ENCODE measurements at regions not wholly inside any gene's neighbourhood (a gene's known extent, or its start where the extent isn't known, plus 50 kb on each side); places are given as distances from the start of the nearest gene placed in this dataset.
"Not testable (repeated sequence)": the region's sequence is repeated elsewhere in the genome, so short reads cannot be mapped to it uniquely, and the experiment has no call there.

- H3K27ac Mint-ChIP-seq, result no peak overlapping the region
- no peak overlapping the region for H3K4me3 Mint-ChIP-seq
- H3K36me3 Mint-ChIP-seq (ENCODE audit: low read depth), result no peaks in the 10 kb centered on the region
- TF ChIP-seq, protein P1, sequence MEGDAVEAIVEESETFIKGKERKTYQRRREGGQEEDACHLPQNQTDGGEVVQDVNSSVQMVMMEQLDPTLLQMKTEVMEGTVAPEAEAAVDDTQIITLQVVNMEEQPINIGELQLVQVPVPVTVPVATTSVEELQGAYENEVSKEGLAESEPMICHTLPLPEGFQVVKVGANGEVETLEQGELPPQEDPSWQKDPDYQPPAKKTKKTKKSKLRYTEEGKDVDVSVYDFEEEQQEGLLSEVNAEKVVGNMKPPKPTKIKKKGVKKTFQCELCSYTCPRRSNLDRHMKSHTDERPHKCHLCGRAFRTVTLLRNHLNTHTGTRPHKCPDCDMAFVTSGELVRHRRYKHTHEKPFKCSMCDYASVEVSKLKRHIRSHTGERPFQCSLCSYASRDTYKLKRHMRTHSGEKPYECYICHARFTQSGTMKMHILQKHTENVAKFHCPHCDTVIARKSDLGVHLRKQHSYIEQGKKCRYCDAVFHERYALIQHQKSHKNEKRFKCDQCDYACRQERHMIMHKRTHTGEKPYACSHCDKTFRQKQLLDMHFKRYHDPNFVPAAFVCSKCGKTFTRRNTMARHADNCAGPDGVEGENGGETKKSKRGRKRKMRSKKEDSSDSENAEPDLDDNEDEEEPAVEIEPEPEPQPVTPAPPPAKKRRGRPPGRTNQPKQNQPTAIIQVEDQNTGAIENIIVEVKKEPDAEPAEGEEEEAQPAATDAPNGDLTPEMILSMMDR (IDR thresholded peaks at IDR 0.05), result no peak
- H3K9me3 Mint-ChIP-seq, result peaks cover 2% of the 10 kb centered on the region
- no peak for DNase-seq
- no peaks in the 10 kb centered on the region for H3K4me1 Mint-ChIP-seq
- no peaks in the 10 kb centered on the region for H3K27me3 Mint-ChIP-seq (ENCODE audit: low read depth, poor library complexity)
These were observed 241.4 kb upstream of the DGKB start for GRCh38 chr7:15143936-15144335.

GRCh38 chr7:15143121-15143520 lies 240.6 kb upstream of the DGKB start:
- TF ChIP-seq, protein P1 (IDR thresholded peaks at IDR 0.05), result no peak
- H3K27me3 Mint-ChIP-seq (ENCODE audit: low read depth, poor library complexity), result peaks cover under 1% of the 10 kb centered on the region
- H3K36me3 Mint-ChIP-seq (ENCODE audit: low read depth), result no peaks in the 10 kb centered on the region
- no peaks in the 10 kb centered on the region for H3K4me1 Mint-ChIP-seq
- H3K4me3 Mint-ChIP-seq, result no peak overlapping the region
- no peaks in the 10 kb centered on the region for H3K9me3 Mint-ChIP-seq
- no peak for DNase-seq
- no peak overlapping the region for H3K27ac Mint-ChIP-seq

- Mint-ChIP-seq H3K9me3 (no peaks in the 10 kb centered on the region), H3K27me3 (ENCODE audit: low read depth, poor library complexity) (peaks cover 3% of the 10 kb centered on the region), H3K4me1 (no peaks in the 10 kb centered on the region), H3K27ac (no peak overlapping the region), H3K36me3 (ENCODE audit: low read depth) (no peaks in the 10 kb centered on the region), H3K4me3 (no peak overlapping the region)
- TF ChIP-seq, protein P1 (IDR thresholded peaks at IDR 0.05), result no peak
- no peak for DNase-seq
These were observed 237.9 kb upstream of the DGKB start for GRCh38 chr7:15140431-15140830.

DNA sequence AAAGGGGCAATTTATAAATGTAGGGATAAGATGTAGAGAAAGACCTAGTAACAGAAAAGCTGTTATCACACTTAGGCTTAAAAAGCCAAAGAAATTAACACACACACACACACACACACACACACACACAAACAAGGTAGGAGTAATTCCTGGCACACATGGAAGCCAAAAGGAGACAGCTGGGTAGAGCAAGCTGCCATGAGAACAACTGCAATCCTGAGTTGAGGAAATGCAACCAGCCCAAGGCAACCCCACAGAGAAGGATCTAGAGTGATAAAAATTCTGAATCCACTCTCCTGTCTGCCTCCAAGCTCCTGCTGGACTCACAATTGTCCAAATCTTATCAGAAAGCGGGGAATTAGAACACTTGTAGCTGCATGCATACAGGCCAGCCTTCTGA lies 229.1 kb upstream of the DGKB start:
- TF ChIP-seq, protein P1 (IDR thresholded peaks at IDR 0.05), result no peak
- Mint-ChIP-seq H3K9me3 (no peaks in the 10 kb centered on the region), H3K27ac (no peak overlapping the region), H3K4me1 (peaks cover 4% of the 10 kb centered on the region), H3K4me3 (no peak overlapping the region), H3K36me3 (ENCODE audit: low read depth) (no peaks in the 10 kb centered on the region), H3K27me3 (ENCODE audit: low read depth, poor library complexity) (no peaks in the 10 kb centered on the region)
- DNase-seq, result no peak

GRCh38 chr7:15130666-15131541 lies 228.4 kb upstream of the DGKB start:
- Mint-ChIP-seq H3K9me3 (no peaks in the 10 kb centered on the region), H3K36me3 (ENCODE audit: low read depth) (no peaks in the 10 kb centered on the region), H3K27me3 (ENCODE audit: low read depth, poor library complexity) (no peaks in the 10 kb centered on the region), H3K4me3 (no peak overlapping the region), H3K4me1 (peaks cover 8% of the 10 kb centered on the region), H3K27ac (no peak overlapping the region)
- no peak for DNase-seq
- TF ChIP-seq, protein P1 (IDR thresholded peaks at IDR 0.05), result no peak

- TF ChIP-seq, protein P1 (IDR thresholded peaks at IDR 0.05), result no peak
- H3K27me3 Mint-ChIP-seq (ENCODE audit: low read depth, poor library complexity), result no peaks in the 10 kb centered on the region
- H3K27ac Mint-ChIP-seq, result no peak overlapping the region
- no peak overlapping the region for H3K4me3 Mint-ChIP-seq
- no peaks in the 10 kb centered on the region for H3K9me3 Mint-ChIP-seq
- DNase-seq, result no peak
- no peaks in the 10 kb centered on the region for H3K36me3 Mint-ChIP-seq (ENCODE audit: low read depth)
- peaks cover 8% of the 10 kb centered on the region for H3K4me1 Mint-ChIP-seq
These were observed 226.2 kb upstream of the DGKB start for GRCh38 chr7:15128716-15129115.

DNA sequence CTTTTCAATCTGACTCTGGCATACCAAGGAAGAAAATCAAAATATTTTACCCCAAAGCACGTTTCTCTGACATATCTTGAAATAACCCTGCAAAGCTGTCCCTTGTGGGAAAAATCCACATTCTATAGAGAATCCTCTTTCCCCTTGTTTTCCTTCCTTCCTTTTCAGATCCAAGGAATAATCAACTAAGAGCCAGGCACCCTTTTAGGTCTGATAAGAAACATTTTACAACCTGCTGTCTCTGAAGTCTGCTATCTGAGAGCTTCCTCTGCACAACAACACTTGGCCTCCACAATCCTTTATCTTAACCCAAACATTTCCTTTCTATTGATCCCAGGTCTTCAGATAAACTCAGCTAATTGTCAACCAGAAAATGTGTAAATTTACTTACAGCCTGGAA lies 224.1 kb upstream of the DGKB start:
- H3K9me3 Mint-ChIP-seq; H3K4me3 Mint-ChIP-seq; DNase-seq; H3K27me3 Mint-ChIP-seq (ENCODE audit: low read depth, poor library complexity); H3K4me1 Mint-ChIP-seq; H3K36me3 Mint-ChIP-seq (ENCODE audit: low read depth); H3K27ac Mint-ChIP-seq: not testable (repeated sequence)

Data from nephron progenitor cell (in vitro differentiated cells).